Duodenal mucosa (tissue), 2 donors: ENCODE measurements at regions not wholly inside any gene's neighbourhood (a gene's known extent, or its start where the extent isn't known, plus 50 kb on each side); places are given as distances from the start of the nearest gene placed in this dataset.

Experiments
- H3K27ac ChIP-seq: one replicate; pipeline ENCODE4 v1.7.0; 2013; ENCODE audit warnings: low read depth, low read length
- H3K27me3 ChIP-seq, 2 donors: one replicate each; pipeline ENCODE4 v1.7.0; 2013; ENCODE audit warnings: low read length in 2 of 2, control low read depth in 1 of 2; ENCODE audit not compliant: insufficient read depth in 2 of 2, control insufficient read depth in 1 of 2
- H3K36me3 ChIP-seq, 2 donors: one replicate each; pipeline ENCODE4 v1.7.0; 2013; ENCODE audit warnings: low read length in 2 of 2, control low read depth in 1 of 2; ENCODE audit not compliant: insufficient read depth in 2 of 2, control insufficient read depth in 1 of 2
- H3K4me1 ChIP-seq, 2 donors: one replicate each; pipeline ENCODE4 v1.7.0; 2013; ENCODE audit warnings: low read length in 2 of 2, control low read depth in 1 of 2; ENCODE audit not compliant: insufficient read depth in 2 of 2, control insufficient read depth in 1 of 2
- H3K4me3 ChIP-seq, 2 donors: one replicate each; pipeline ENCODE4 v1.7.0; 2013; ENCODE audit warnings: low read length in 2 of 2, low read depth in 1 of 2
- H3K9ac ChIP-seq, 2 donors: one replicate each; pipeline ENCODE4 v1.7.0; 2013; ENCODE audit warnings: low read length in 2 of 2, low read depth in 1 of 2
- H3K9me3 ChIP-seq, 2 donors: one replicate each; pipeline ENCODE4 v1.7.0; 2013; ENCODE audit warnings: low read length in 2 of 2, control low read depth in 1 of 2; ENCODE audit not compliant: control insufficient read depth in 1 of 2

DNA sequence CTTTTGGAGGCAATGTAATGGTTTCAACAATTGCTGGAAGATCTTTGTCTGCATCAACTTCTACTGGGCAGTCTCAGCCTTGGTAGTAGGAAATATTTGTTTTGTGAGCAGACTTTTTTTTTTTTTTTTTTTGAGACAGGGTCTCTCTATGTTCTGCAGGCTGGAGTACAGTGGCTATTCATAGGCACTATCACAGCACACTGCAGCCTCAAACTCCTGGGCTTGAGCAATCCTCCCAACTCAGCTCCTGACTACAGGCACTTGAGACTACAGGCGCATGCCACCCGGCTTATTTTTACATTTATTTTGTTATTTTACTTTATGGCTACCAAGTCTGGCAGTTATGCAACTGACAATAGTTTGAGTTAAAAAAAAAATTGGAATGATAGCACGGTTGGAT is 187.3 kb downstream of the SNX18 start:
- H3K9me3 ChIP-seq = no peaks in the 10 kb centered on the region
- no peak overlapping the region for H3K4me3 ChIP-seq
- H3K36me3 ChIP-seq = no peaks in the 10 kb centered on the region
- no peak overlapping the region for H3K9ac ChIP-seq
- H3K27me3 ChIP-seq = no peaks in the 10 kb centered on the region
- no peak overlapping the region for H3K27ac ChIP-seq
- H3K4me1 ChIP-seq = peaks cover 10 to 14% of the 10 kb centered on the region in 2 donors

DNA sequence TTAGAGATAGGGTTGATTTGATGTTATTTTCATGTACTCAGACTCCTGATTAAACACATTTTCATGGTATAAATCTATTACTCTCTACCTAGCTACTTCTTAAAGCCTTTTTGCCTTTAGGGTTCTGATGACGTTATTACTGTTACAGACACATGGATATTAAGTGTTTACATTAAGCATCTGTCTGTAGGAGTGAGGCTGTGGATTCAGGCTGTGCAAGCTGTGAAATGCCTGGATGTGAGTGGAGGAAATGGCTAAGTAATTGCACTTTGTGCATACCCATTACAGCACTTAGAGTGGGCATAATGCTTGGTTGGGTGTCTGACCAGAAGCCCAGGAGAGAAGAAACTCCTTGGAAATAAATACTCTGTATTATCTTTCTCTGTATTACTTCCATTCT is 186.8 kb downstream of the SNX18 start:
- Histone ChIP-seq H3K27ac (no peak overlapping the region), H3K4me1 (peaks cover 10 to 14% of the 10 kb centered on the region in 2 donors)

DNA sequence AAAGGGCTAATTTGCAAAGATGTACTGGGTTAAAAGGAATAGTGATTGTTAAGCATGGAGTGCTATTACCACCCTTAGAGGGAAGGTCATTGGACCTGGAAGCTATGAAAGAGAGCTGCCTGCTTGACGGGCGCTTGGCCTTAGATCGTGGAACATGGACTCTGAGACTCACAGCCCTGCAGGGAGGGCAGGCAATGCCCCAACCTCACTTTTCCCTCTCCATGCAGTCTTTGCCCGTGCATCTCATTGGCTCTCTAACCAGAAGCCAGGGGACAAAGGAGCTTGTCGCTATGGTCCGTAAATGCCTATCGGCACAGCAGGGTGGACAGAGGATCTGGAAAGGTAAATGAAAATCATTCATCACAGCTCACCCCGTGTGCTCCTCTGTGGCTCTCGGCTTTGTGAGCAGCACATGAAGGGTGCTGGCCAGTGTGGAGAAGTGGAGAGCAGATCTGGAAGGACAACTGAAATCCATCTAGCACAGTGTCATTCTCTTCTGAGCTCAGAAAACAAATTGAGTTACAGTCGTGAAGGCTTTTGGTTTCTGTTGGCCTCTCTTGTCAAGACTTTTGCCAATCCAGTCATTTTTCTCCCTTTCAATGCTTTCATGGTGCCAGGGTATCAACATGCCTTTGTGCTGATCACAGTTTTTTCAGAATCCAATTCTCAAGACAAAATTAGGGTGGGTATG is 186.2 kb downstream of the SNX18 start:
- no peak overlapping the region for H3K27ac ChIP-seq
- no peak overlapping the region for H3K4me3 ChIP-seq

More for the DNA sequence above, 186.8 kb downstream of the SNX18 start:
- Histone ChIP-seq H3K9me3 (no peaks in the 10 kb centered on the region), H3K4me3 (no peak overlapping the region), H3K36me3 (no peaks in the 10 kb centered on the region), H3K9ac (no peak overlapping the region), H3K27me3 (no peaks in the 10 kb centered on the region)

DNA sequence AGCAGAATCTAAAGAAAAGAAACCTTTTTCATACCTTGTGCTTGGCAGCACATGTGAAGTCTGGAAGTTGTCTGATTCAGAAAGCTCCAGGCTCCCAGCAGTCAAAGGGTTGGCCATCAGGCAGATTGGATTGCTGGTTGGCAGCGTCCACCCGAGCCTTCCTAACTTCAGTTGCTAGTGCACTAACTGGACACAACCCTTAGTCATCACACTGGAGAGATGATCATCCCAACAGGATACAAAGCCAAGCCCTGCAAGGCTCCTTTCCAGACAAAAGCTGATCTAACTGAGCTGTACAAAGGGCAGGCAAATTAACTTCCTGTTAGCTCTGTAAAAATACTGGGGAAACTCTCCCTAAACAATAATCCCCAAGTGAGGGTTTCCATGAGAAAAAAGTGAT is 185.6 kb downstream of the SNX18 start:
- Histone ChIP-seq H3K4me1 (peaks cover 10 to 14% of the 10 kb centered on the region in 2 donors), H3K9me3 (no peaks in the 10 kb centered on the region), H3K4me3 (no peak overlapping the region), H3K27me3 (no peaks in the 10 kb centered on the region), H3K27ac (no peak overlapping the region), H3K36me3 (no peaks in the 10 kb centered on the region), H3K9ac (no peak overlapping the region)

More for the DNA sequence above, 186.2 kb downstream of the SNX18 start:
- H3K27me3 ChIP-seq = no peaks in the 10 kb centered on the region
- peaks cover 10 to 14% of the 10 kb centered on the region in 2 donors for H3K4me1 ChIP-seq
- no peak overlapping the region for H3K9ac ChIP-seq
- H3K9me3 ChIP-seq = no peaks in the 10 kb centered on the region
- no peaks in the 10 kb centered on the region for H3K36me3 ChIP-seq

DNA sequence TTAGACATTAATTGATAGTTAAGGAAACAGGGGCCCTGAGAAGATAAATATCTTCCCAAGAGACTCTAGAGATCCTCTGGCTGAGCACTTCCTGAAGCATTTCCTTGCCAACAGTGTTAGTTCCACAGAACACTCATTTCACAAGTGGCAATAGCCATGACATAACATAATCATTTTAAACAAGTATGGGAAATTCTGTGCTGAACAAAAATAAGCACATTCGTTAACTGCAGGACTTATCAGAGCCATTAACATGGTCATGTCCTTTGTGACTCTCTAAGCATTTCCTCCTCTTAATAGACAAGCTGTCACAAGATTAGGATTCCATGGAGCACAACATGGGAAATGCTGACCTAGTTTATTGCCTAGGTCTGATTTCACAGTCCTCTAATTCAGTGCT is 184.9 kb downstream of the SNX18 start:
- H3K27me3 ChIP-seq = no peaks in the 10 kb centered on the region
- H3K27ac ChIP-seq = no peak overlapping the region
- H3K4me3 ChIP-seq = no peak overlapping the region
- H3K36me3 ChIP-seq = no peaks in the 10 kb centered on the region
- peaks cover 10 to 14% of the 10 kb centered on the region in 2 donors for H3K4me1 ChIP-seq
- no peaks in the 10 kb centered on the region for H3K9me3 ChIP-seq
- H3K9ac ChIP-seq = no peak overlapping the region

DNA sequence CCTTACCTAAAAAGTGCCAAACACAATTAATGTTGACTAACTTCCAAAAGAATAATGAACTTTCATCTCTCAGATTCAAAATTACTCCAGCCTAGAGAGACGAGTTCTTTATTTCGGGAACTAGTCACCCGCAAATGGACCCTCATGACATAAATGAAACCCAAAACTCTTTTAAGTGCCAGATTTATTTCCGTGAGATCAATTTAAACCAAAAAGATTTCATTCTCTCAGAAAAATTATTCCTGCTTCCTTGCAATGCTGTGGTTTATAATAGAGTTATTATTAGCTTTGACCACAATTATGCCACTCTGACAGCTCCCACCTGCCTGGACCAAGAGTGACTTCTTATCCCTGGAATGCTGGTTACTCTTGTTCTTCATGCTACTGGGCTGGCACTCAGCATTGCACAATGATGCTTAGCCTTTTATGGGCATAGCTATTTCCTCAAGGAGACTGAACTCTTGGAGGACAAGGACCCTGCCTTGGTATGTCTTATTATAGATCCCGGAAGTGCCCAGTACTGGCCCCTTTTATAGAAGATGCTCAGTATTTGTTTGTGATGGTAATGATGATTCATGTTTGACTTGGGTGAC is 183.5 kb downstream of the SNX18 start:
- Histone ChIP-seq H3K36me3 (no peaks in the 10 kb centered on the region), H3K27me3 (no peaks in the 10 kb centered on the region), H3K9me3 (no peaks in the 10 kb centered on the region), H3K4me1 (peaks cover 10 to 14% of the 10 kb centered on the region in 2 donors), H3K27ac (no peak overlapping the region), H3K9ac (no peak overlapping the region), H3K4me3 (no peak overlapping the region)

DNA sequence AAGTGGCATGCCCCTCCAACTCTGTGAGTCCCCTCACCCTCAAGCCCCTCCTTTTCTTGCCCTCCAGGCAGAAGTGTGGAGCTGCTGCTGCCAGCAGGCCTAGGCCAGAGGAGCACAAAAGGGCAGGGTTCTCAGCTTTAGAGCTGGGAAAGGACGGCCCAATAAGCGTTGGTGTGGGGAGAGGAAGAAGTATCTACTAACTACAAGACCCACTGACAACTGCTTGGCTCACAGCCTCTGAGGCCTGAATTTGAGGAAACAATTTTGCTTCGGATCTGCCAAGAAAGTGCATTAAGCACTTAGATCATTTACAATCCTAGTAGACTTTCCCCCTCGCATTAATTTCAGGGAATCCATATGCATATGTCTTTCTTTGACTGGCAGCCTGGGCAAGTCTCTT is 179.4 kb downstream of the SNX18 start:
- Histone ChIP-seq H3K27ac (no peak overlapping the region), H3K4me3 (no peak overlapping the region), H3K36me3 (no peaks in the 10 kb centered on the region), H3K4me1 (no peaks in the 10 kb centered on the region), H3K9ac (no peak overlapping the region), H3K9me3 (no peaks in the 10 kb centered on the region), H3K27me3 (no peaks in the 10 kb centered on the region)

DNA sequence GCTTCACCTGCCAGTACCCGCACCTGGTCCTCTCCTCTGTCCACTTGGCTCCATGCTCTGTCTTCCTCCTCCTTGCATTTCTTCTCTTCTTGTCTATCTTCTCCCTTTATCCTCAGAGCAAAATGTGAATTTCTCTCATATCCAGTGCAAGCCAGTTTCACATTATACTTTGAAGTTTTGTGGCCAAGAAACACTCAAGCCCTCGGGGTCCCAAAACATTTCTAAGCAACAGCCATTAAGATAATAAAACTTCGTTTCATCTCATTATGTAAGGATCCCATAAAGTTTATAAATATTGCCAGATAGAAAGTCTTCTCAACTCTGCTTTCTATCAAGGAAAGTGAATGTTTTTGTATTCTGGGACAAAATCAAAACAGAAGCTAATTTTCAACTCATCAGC is 178.8 kb downstream of the SNX18 start:
- Histone ChIP-seq H3K4me3 (no peak overlapping the region), H3K27me3 (no peaks in the 10 kb centered on the region), H3K36me3 (no peaks in the 10 kb centered on the region), H3K9ac (no peak overlapping the region), H3K9me3 (no peaks in the 10 kb centered on the region), H3K27ac (no peak overlapping the region), H3K4me1 (no peaks in the 10 kb centered on the region)

DNA sequence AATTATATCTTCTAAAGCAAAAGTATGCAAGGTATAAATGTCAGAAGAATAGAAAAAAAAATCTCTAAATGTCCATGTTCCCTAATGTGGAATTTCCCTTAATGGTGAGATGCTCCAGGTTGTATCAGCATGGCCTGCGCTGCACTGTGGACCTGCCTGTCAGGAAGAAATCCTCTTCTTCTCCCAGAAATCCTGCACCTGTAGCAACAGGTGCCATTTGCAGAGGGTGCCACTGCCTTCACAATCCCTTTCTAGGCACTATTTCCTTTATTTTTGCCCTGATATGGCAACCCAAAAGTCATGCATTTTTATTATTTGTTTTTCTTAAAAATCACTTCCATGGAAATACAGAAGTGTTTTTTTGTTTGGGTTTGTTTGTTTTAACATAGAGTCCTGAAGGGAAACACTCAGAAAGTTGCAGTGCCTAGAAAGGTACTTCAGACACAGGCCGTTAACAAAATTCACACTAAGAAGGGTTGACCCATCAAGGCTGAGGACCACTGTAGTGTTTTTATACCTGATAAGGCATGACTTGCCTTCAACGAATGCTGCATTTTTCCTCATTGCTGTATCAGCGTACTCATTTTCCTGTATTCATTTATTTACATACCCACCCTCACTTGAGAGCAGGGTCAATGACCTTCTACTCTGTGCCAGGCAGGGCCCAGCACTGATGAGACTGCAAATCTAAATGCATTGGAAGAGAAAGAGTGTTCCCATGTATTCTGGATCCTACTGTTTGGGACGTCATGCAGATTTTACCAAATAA is 177.8 kb downstream of the SNX18 start:
- H3K36me3 ChIP-seq = no peaks in the 10 kb centered on the region
- no peaks in the 10 kb centered on the region for H3K27me3 ChIP-seq
- H3K9me3 ChIP-seq = no peaks in the 10 kb centered on the region
- H3K9ac ChIP-seq = no peak overlapping the region
- no peaks in the 10 kb centered on the region for H3K4me1 ChIP-seq
- H3K4me3 ChIP-seq = no peak overlapping the region
- no peak overlapping the region for H3K27ac ChIP-seq

DNA sequence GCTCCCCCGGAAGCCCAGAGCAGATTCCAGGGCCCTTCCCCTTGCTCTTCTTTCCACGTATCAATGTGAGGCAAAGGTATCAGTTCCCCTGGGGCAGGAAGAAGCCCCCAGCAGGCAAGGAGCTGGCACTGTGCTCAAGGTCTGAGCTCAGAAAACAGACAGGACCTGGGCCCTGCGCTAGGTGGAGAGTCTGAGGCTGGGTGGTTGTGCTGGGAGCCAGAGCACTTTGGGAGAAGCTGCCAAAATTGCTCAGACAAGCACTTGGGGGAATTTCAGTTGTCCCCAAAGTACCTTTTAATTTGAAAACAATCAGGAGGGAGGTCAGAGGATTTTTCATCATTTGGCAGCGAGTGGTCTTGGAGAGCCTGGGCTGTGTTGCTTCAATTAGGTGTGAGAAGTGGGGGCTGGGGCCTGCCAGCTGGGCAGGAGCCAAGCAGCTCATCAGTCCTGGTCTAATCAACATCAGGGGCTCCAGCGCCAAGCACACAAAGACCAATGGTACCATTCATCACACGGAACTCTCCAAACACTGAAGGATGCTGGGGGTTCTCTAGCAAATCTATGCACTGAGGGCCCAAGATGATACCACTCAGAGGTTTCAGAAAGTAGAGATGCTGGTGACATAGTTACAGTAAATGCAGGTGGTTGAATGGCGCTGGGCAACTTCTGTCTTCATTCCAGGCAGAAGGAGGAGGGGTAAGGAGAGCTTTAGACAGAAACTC is 176.5 kb downstream of the SNX18 start:
- H3K4me3 ChIP-seq = no peak overlapping the region

More for the DNA sequence above, 176.5 kb downstream of the SNX18 start:
- Histone ChIP-seq H3K36me3 (no peaks in the 10 kb centered on the region), H3K27ac (no peak overlapping the region), H3K4me1 (no peaks in the 10 kb centered on the region), H3K9ac (no peak overlapping the region), H3K27me3 (no peaks in the 10 kb centered on the region), H3K9me3 (no peaks in the 10 kb centered on the region)
